DOHH2 (cell line): ENCODE measurements at regions not wholly inside any gene's neighbourhood (a gene's known extent, or its start where the extent isn't known, plus 50 kb on each side); places are given as distances from the start of the nearest gene placed in this dataset.

Experiments used
- H3F3A ChIP-seq: fragments of 200-600 bp; sonication (generic), shearing (Covaris generic); 2 replicates; pipeline ENCODE4 v1.6.0; 2016; ENCODE audit warnings: antibody characterized with exemption, mild to moderate bottlenecking; ENCODE audit not compliant: control insufficient read depth, insufficient read depth
- H3K27ac ChIP-seq: fragments of 200-600 bp; sonication (generic); 2 replicates; pipeline ENCODE4 v1.5.1; 2014; ENCODE audit warnings: low read depth, mild to moderate bottlenecking, low read length, moderate library complexity
- H3K27me3 ChIP-seq: fragments of 200-600 bp; sonication (generic); 2 replicates; pipeline ENCODE4 v1.6.1; 2014; ENCODE audit warnings: mild to moderate bottlenecking, low read length, mixed read lengths; ENCODE audit not compliant: control insufficient read depth
- H3K36me3 ChIP-seq: fragments of 200-600 bp; sonication (generic); 2 replicates; pipeline ENCODE4 v1.6.1; 2014; ENCODE audit warnings: mild to moderate bottlenecking, low read length, moderate library complexity, mixed read lengths; ENCODE audit not compliant: control insufficient read depth
- H3K4me1 ChIP-seq: fragments of 200-600 bp; sonication (generic); 2 replicates; pipeline ENCODE4 v1.6.1; 2014; ENCODE audit warnings: mild to moderate bottlenecking, low read length, mixed read lengths; ENCODE audit not compliant: control insufficient read depth
- H3K4me2 ChIP-seq: fragments of 200-600 bp; sonication (generic); 2 replicates; pipeline ENCODE4 v1.6.0; 2014; ENCODE audit warnings: mild to moderate bottlenecking, low read length, moderate library complexity
- H3K4me3 ChIP-seq: fragments of 200-600 bp; sonication (generic); 2 replicates; pipeline ENCODE4 v1.5.1; 2014; ENCODE audit warnings: mild to moderate bottlenecking, low read length, mixed read lengths
- H3K79me2 ChIP-seq: fragments of 200-600 bp; sonication (generic); 2 replicates; pipeline ENCODE4 v1.6.1; 2014; ENCODE audit warnings: mild to moderate bottlenecking, low read length, mixed read lengths; ENCODE audit not compliant: control insufficient read depth
- H3K9me2 ChIP-seq: fragments of 200-600 bp; sonication (generic); replicated peaks from 2 replicates; pipeline ENCODE4 v1.6.1; 2014; ENCODE audit warnings: mild to moderate bottlenecking, low read length, mixed read lengths; ENCODE audit not compliant: control insufficient read depth
- H3K9me3 ChIP-seq: fragments of 200-600 bp; sonication (generic); 2 replicates; pipeline ENCODE4 v1.6.1; 2014; ENCODE audit warnings: antibody characterized with exemption, low read length, mixed read lengths; ENCODE audit not compliant: control insufficient read depth, insufficient read depth
- H4K20me1 ChIP-seq: fragments of 200-600 bp; sonication (generic); 2 replicates; pipeline ENCODE4 v1.6.0; 2014; ENCODE audit warnings: low read depth, mild to moderate bottlenecking, antibody characterized with exemption, low read length, moderate library complexity; ENCODE audit not compliant: control insufficient read depth, insufficient read depth
- CTCF ChIP-seq: fragments of 200-600 bp; sonication (generic); IDR thresholded peaks from one replicate; pipeline ENCODE4 v1.5.1; 2014; ENCODE audit warnings: antibody characterized with exemption, mild to moderate bottlenecking, low read depth, low read length; ENCODE audit not compliant: poor library complexity, severe bottlenecking
- EZH2phosphoT487 ChIP-seq: fragments of 200-600 bp; sonication (generic); IDR thresholded peaks from 2 replicates; pipeline ENCODE4 v1.6.1; 2017; ENCODE audit warnings: borderline replicate concordance, mild to moderate bottlenecking, antibody characterized with exemption, low read length, moderate library complexity, mixed read lengths

- Histone ChIP-seq H3K27ac (no peak overlapping the region), H3K4me3 (no peak overlapping the region), H3K4me1 (no peaks in the 10 kb centered on the region), H4K20me1 (no peaks in the 10 kb centered on the region), H3K27me3 (no peaks in the 10 kb centered on the region), H3K9me2 (no peaks in the 10 kb centered on the region), H3F3A (no peaks in the 10 kb centered on the region), H3K36me3 (no peaks in the 10 kb centered on the region), H3K4me2 (no peak overlapping the region), H3K9me3 (no peaks in the 10 kb centered on the region), H3K79me2 (no peaks in the 10 kb centered on the region)
- TF ChIP-seq CTCF (no peak), EZH2phosphoT487 (no peak)
Measured at GRCh38 chr3:162150790-162151189, 654.2 kb downstream of the OTOL1 start.

DNA sequence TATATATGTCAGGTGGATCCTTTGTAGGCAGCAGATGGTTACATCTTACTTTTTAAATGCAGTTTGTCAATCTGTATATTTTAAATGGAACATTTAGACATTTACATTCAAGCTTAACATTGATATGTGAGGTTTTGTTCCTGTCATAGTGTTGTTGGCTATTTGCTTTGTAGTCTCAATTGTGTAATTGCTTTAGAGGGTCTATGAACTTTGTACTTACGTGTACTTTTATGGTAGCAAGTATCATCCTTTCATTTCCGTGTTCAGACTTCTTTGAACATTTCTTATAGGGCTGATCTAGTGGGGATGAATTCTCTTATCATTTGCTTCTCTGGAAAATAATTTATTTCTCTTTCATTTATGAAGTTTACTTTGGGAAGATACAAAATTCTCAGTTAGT, 656.0 kb downstream of the OTOL1 start:
- Histone ChIP-seq H3F3A (no peaks in the 10 kb centered on the region), H4K20me1 (no peaks in the 10 kb centered on the region), H3K27ac (no peak overlapping the region), H3K4me3 (no peak overlapping the region), H3K9me2 (no peaks in the 10 kb centered on the region), H3K4me1 (no peaks in the 10 kb centered on the region), H3K9me3 (no peaks in the 10 kb centered on the region), H3K27me3 (no peaks in the 10 kb centered on the region), H3K36me3 (no peaks in the 10 kb centered on the region), H3K79me2 (no peaks in the 10 kb centered on the region), H3K4me2 (no peak overlapping the region)
- TF ChIP-seq CTCF (no peak), EZH2phosphoT487 (no peak)

DNA sequence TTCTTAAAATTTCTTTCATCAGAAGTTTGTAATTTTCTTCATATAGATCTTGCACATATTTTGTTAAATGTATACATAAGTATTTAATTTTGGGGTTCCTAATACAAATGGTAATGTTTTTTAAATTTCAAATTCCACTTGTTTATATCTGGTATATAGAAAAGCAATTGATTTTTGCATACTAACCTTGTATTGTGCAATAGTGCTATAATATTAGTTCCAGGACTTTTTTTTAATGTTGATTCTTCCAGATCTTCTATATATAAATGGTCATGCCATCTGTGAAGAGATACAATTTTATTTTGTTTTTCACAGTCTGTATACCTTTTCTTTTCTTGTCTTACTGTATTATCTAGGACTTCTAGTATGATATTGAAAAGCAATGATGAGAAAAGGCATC, 665.0 kb downstream of the OTOL1 start:
- Histone ChIP-seq H3K36me3 (no peaks in the 10 kb centered on the region), H3K4me3 (no peak overlapping the region), H3K4me1 (no peaks in the 10 kb centered on the region), H3F3A (no peaks in the 10 kb centered on the region), H3K9me3 (no peaks in the 10 kb centered on the region), H4K20me1 (no peaks in the 10 kb centered on the region), H3K27ac (no peak overlapping the region), H3K9me2 (no peaks in the 10 kb centered on the region), H3K27me3 (no peaks in the 10 kb centered on the region), H3K79me2 (no peaks in the 10 kb centered on the region), H3K4me2 (no peak overlapping the region)
- TF ChIP-seq EZH2phosphoT487 (no peak), CTCF (no peak)

DNA sequence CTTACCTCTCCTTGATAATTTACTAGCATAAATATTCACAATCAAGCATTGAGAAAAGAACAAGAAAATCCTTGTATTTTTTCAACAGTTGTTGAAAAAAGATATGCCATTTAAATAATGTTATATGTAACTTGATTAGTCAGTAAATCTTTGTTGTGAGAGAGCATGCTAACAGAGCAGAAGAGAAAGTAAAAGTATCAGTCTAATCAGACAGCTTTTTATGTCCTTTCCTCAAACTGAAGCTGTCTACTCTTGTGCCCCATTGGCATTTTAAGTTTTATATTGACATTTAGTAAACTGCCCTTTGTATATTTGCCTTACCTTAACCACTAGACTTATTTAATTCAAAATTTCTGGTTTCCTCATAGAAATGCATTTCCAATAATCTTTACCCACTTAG, 668.7 kb downstream of the OTOL1 start:
- no peak overlapping the region for H3K4me3 ChIP-seq
- H3F3A ChIP-seq, result no peaks in the 10 kb centered on the region
- no peaks in the 10 kb centered on the region for H3K79me2 ChIP-seq
- no peaks in the 10 kb centered on the region for H3K9me3 ChIP-seq
- H3K4me2 ChIP-seq, result no peak overlapping the region
- no peaks in the 10 kb centered on the region for H4K20me1 ChIP-seq
- H3K4me1 ChIP-seq, result no peaks in the 10 kb centered on the region
- no peak for TF ChIP-seq CTCF
- no peak for TF ChIP-seq EZH2phosphoT487
- H3K36me3 ChIP-seq, result no peaks in the 10 kb centered on the region
- no peaks in the 10 kb centered on the region for H3K9me2 ChIP-seq
- no peaks in the 10 kb centered on the region for H3K27me3 ChIP-seq
- H3K27ac ChIP-seq, result no peak overlapping the region
